ENCODE measurements at regions not wholly inside any gene's neighbourhood (a gene's known extent, or its start where the extent isn't known, plus 50 kb on each side); places are given as distances from the start of the nearest gene placed in this dataset.

DNA sequence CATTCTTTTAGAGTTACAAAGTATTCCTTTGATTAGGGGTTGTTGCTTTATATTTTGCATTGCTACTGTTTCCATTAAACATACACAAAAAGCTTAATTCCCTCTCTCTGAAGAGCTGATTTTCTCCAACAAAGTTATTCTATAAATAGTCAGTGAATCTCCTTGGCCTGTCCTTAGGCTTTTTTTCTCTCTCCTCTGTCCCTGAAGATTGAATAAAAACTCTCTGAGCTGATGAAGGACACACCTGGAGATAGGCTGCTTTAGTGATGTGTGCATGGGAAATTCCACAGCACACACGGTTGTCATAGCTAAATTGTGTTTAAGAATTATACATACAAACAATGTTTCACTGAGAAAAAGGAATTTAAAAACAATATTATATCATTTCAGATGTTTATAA is 90.5 kb upstream of the TMEM106B start:
- DNase-seq (ENCODE audit: low spot score) (no peak), ATAC-seq (no peak)

DNA sequence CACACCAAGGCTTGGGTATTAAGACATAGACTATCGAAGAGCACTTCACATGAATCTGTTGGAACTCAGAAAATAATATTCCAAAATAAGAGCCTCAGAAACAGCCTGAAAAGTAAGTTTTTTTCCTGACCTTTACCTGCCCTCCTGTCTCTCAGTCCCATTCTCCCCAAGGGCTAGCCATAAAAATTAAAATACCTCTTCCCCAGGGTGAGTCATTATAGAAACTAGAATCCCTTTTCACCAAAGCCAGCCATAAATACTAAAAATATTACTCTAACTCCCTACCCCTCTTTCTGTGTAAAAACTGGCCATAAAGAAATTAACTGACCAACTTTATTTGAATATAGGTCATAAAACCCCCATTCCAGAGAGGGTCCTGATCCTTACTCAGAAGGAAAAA is 87.9 kb upstream of the TMEM106B start:
- no peak for ATAC-seq
- DNase-seq (ENCODE audit: low spot score), result no peak

DNA sequence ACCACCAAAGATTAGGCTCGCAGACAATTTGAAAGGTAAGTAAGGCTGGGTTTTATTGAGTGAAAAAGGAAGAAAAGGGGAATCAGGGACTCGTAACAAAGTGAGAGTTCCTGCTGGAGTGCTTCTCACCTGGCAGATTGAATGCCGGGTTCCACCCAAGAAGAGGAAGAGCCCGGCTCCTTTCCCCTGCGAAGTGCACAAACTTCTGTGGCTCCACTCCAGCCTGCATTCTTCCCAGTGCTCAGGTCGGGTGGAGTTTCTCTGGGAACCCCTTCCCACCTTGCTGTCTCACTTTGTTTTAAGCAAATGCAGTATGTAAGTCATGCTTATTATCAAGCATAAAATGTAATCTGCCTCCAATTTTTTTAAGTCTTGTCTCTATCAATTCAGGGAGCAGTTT is 87.1 kb upstream of the TMEM106B start:
- no peak for ATAC-seq
- no peak for DNase-seq (ENCODE audit: low spot score)

DNA sequence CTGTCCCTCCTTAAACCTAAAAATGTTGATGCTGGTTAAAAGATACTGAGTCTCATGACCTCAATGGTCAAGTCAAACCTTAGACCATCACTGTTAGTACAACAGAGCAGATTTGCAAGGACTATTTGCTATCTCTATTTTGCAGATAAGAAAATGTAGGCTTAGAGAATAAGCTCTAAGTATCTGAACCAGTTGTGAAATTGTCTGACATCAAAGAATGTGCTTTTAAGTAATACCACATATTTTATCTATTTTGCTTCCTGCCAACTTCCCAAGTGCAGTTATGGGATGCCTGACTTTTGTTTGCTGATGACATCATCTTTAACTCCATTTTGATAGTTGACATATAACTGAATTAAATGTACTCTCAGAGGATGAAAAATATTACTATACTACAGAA is 83.6 kb upstream of the TMEM106B start:
- DNase-seq (ENCODE audit: low spot score) (no peak), ATAC-seq (no peak)

DNA sequence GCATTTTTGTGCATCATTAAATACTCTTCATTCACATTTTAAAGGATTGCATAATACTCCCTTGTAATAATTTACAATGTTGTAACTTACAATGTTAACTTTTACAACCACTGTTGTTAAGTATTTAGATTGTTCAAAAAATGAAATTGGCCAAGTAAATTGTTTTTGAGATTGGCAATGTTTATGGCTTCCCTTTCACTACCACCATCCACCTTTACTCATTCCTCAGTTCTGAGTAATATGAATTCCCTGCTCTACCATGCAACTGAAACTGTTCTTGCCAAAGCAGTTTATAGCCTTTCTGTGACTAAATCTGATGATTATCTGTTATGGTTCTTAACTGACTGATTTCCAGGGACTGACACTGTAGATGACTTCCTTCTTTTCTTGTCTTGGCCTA is 80.5 kb upstream of the TMEM106B start:
- ATAC-seq (no peak), DNase-seq (ENCODE audit: low spot score) (no peak)

GRCh38 chr7:12131122-12131521 is 80.0 kb upstream of the TMEM106B start:
- DNase-seq (ENCODE audit: low spot score), result no peak
- ATAC-seq, result no peak

GRCh38 chr7:12133865-12134264 is 77.2 kb upstream of the TMEM106B start:
- DNase-seq (ENCODE audit: low spot score) (no peak), ATAC-seq (no peak)

- DNase-seq (ENCODE audit: low spot score) (no peak), ATAC-seq (no peak)
These were observed 74.6 kb upstream of the TMEM106B start for GRCh38 chr7:12136523-12136922.

- DNase-seq (ENCODE audit: low spot score) (no peak), ATAC-seq (no peak)
These were observed 73.8 kb upstream of the TMEM106B start for GRCh38 chr7:12137283-12137682.

- DNase-seq (ENCODE audit: low spot score) (no peak), ATAC-seq (no peak)
These were observed 72.7 kb upstream of the TMEM106B start for GRCh38 chr7:12138421-12138820.

DNA sequence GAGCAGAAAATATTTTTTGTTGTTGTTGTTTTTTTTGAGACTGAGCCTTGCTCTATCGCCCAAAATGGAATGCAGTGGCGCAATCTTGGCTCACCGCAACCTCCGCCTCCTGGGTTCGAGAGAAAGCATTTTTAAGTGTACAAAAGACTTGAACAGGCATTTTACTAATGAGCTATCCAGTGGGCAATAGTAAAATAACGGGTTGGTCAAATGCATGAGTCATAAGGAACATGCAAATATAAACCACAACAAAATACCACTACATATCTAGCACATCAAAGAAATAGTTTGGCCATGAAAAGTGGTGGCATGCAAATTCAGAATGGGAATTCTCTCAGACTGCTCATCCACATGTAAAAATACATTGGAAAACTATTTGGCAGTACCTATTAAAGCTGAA is 71.7 kb upstream of the TMEM106B start:
- DNase-seq (ENCODE audit: low spot score) (no peak), ATAC-seq (no peak)

DNA sequence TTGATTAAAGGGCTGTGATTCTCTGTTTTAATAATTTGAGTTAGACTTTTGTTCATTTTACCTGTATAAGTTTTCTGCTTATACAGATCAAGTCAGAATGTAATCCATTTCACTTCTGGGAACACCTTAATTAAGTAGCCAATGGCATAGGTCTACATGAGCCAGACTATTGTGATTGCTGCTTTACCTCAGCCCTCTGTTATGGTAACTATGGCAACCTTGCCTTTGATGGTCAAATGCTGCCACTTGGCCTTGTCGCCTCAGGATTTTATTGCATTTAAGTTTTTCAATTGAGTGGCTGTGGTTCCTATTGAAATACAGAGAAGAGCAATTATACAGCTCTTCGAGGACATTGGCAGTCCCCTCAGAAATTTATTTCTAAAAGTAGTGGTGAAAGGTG is 64.3 kb upstream of the TMEM106B start:
- ATAC-seq (no peak), DNase-seq (ENCODE audit: low spot score) (no peak)

GRCh38 chr7:12152196-12152918 is 58.7 kb upstream of the TMEM106B start:
- DNase-seq (ENCODE audit: low spot score) (no peak), ATAC-seq (no peak)

- DNase-seq (ENCODE audit: low spot score), result no peak
- ATAC-seq, result no peak
These were observed 57.0 kb upstream of the TMEM106B start for GRCh38 chr7:12154119-12154518.

DNA sequence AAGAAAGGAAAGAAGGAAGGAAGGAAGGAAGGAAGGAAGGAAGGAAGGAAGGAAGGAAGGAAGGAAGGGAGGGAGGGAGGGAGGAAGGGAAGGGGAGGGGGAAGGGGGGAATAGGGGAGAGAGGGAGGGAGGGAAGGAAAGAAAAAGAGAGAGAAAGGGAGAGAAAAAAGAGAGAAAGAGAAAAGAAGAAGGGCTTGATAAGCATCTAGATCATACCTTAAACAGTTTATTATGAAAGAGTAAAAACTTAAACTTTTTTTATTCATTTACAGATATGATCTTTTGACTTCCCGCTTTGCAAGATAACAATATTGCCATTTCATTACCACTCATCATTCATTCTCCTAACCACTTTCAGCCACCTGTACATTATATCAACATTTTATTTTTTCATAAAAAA is 53.6 kb upstream of the TMEM106B start:
- DNase-seq (ENCODE audit: low spot score) (no peak), ATAC-seq (no peak)

GRCh38 chr7:12158334-12159060 is 52.6 kb upstream of the TMEM106B start:
- no peak for ATAC-seq
- no peak for DNase-seq (ENCODE audit: low spot score)

DNA sequence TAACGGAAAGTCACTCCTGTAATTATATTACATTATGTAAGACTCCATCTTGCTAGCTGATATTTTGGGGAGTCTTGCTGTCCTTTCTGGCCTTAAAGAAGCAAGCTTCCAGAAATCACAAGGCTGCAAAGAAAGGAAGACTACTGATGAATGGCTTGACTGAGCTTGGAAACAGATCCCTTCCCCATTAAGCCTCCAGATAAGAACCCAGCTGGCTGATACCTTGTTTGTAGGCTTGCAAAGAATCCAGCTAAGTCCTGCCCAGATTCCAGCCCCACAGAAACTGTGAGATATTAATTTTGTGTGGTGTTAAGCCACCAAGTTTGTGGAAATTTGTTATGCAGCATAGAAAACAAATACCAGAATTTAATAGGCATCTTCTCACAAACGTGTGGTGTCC is 49.9 kb upstream of the TMEM106B start:
- ATAC-seq (no peak), DNase-seq (ENCODE audit: low spot score) (no peak)

Data from left lobe of liver (tissue), 2 donors.